Neural progenitor cell (in vitro differentiated cells): ENCODE measurements at regions not wholly inside any gene's neighbourhood (a gene's known extent, or its start where the extent isn't known, plus 50 kb on each side); places are given as distances from the start of the nearest gene placed in this dataset.

ENCODE experiments used
- CTCF ChIP-seq: fragments of 200-600 bp; sonication (generic); IDR thresholded peaks from 2 replicates; pipeline ENCODE4 v1.5.1; 2017; ENCODE audit warnings: antibody characterized with exemption, mild to moderate bottlenecking
- EZH2 ChIP-seq: fragments of 200-600 bp; sonication (generic); IDR thresholded peaks from 2 replicates; pipeline ENCODE4 v1.6.1; 2017; ENCODE audit warnings: antibody characterized with exemption, mild to moderate bottlenecking, moderate library complexity
- EZH2phosphoT487 ChIP-seq: fragments of 200-600 bp; sonication (generic); IDR thresholded peaks from 2 replicates; pipeline ENCODE4 v1.6.1; 2017; ENCODE audit warnings: antibody characterized with exemption

DNA sequence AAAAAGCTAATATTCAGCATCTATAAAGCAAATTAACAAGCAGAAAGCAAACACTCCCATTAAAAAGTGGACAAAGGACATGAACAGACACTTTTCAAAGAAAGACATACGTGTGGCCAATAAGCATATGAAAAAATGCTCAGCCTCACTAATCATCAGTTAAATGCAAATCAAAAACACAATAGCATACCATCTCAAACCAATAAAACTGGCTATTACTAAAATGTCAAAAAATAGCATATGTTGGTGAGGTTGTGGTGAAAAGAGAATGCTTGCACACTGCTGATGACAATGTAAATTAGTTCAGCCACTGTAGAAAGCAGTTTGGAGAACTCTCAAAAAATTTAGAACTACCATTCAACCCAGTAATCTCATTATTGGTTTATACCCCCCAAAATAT lies 284.6 kb upstream of the KCND2 start:
- TF ChIP-seq CTCF, result no peak
- TF ChIP-seq EZH2phosphoT487, result no peak
- no peak for TF ChIP-seq EZH2
